ENCODE measurements at regions not wholly inside any gene's neighbourhood (a gene's known extent, or its start where the extent isn't known, plus 50 kb on each side); places are given as distances from the start of the nearest gene placed in this dataset.

DNA sequence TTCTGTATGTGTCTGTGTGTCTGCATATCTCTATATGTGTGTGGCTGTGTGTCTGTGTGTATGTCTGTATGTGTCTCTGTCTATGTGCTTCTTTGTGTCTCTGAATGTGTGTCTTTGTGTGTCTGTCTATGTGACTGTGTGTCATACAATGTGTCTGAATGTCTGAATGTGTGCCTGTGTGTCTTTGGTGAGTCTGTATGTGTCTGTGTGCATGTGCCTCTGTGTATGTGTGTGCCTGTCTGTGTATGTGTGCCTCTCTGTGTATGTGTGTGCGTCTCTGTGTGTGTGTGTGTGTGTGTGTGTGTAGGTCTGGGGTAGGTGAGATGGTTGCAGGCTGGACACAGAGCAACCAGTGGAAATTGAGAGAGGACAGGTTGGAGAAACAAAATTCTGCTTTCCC lies 435.3 kb downstream of the ARHGEF28 start:
- Mint-ChIP-seq H3K4me1 (ENCODE audit: unreplicated experiment) (peaks cover 12% of the 10 kb centered on the region), H3K27ac (no peak overlapping the region), H3K9me3 (peaks cover 4% of the 10 kb centered on the region), H3K4me3 (no peak overlapping the region), H3K36me3 (no peaks in the 10 kb centered on the region), H3K27me3 (no peaks in the 10 kb centered on the region)
- no peak for TF ChIP-seq CTCF (conservative IDR thresholded peaks at IDR 0.05)
- no peak for DNase-seq (ENCODE audit: extremely low spot score, unreplicated experiment)

- peaks cover 25% of the 10 kb centered on the region for H3K4me1 Mint-ChIP-seq (ENCODE audit: unreplicated experiment)
- H3K27me3 Mint-ChIP-seq: no peaks in the 10 kb centered on the region
- H3K4me3 Mint-ChIP-seq: no peak overlapping the region
- peaks cover 4% of the 10 kb centered on the region for H3K9me3 Mint-ChIP-seq
- H3K27ac Mint-ChIP-seq: no peak overlapping the region
- H3K36me3 Mint-ChIP-seq: no peaks in the 10 kb centered on the region
- DNase-seq (ENCODE audit: extremely low spot score, unreplicated experiment): no peak
- TF ChIP-seq CTCF (conservative IDR thresholded peaks at IDR 0.05): no peak
Measured at GRCh38 chr5:74059706-74060105, 433.7 kb downstream of the ARHGEF28 start.

- DNase-seq (ENCODE audit: extremely low spot score, unreplicated experiment): no peak
- Mint-ChIP-seq H3K36me3 (no peaks in the 10 kb centered on the region), H3K4me1 (ENCODE audit: unreplicated experiment) (peaks cover 28% of the 10 kb centered on the region), H3K27me3 (peaks cover 3% of the 10 kb centered on the region), H3K9me3 (peaks cover 7% of the 10 kb centered on the region), H3K27ac (no peak overlapping the region), H3K4me3 (no peak overlapping the region)
- peak; percentile 60 for TF ChIP-seq CTCF (conservative IDR thresholded peaks at IDR 0.05)
Measured at GRCh38 chr5:74056789-74057164, 430.8 kb downstream of the ARHGEF28 start.

DNA sequence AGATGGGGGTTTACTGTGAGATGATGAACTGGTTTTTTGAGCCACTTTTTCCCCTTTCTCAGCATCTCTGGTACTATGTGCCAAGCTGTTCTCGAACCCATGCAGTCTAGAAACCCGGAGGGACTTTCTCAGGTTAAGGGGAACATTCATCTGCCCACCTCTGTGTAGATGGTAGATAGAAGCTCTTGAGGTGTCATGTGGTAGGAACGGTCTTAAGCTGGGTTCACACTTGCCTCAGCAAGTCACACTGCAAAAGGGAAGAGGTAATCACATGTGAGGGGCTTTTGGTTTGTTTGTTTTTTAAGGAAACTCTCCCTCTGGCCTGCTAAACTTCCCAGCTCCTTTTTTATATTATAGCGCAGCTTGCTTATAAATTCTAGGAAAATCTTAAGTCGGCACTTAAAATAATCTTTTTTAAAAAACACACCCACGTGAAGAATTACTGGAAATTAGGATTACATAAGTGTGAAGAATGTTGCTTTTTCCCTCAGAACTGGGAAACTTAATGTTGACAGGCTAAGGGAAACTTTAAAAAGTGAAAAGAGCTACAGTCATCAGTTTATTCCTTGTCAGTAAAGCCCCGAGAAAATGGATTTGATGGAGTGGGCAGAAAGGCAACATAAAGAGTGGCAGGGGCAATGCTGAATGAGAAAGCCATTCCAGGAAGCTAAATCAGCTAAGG lies 430.3 kb downstream of the ARHGEF28 start:
- no peak overlapping the region for H3K4me3 Mint-ChIP-seq
- H3K4me1 Mint-ChIP-seq (ENCODE audit: unreplicated experiment): peaks cover 28% of the 10 kb centered on the region
- DNase-seq (ENCODE audit: extremely low spot score, unreplicated experiment): no peak
- no peaks in the 10 kb centered on the region for H3K36me3 Mint-ChIP-seq
- H3K27ac Mint-ChIP-seq: no peak overlapping the region
- TF ChIP-seq CTCF (conservative IDR thresholded peaks at IDR 0.05): no peak
- peaks cover 3% of the 10 kb centered on the region for H3K27me3 Mint-ChIP-seq
- H3K9me3 Mint-ChIP-seq: peaks cover 7% of the 10 kb centered on the region

- H3K4me3 Mint-ChIP-seq: peak overlapping the region; percentile 22
- DNase-seq (ENCODE audit: extremely low spot score, unreplicated experiment): no peak
- H3K9me3 Mint-ChIP-seq: peaks cover 7% of the 10 kb centered on the region
- TF ChIP-seq CTCF (conservative IDR thresholded peaks at IDR 0.05): no peak
- H3K27ac Mint-ChIP-seq: no peak overlapping the region
- H3K4me1 Mint-ChIP-seq (ENCODE audit: unreplicated experiment): peaks cover 34% of the 10 kb centered on the region
- H3K36me3 Mint-ChIP-seq: no peaks in the 10 kb centered on the region
- H3K27me3 Mint-ChIP-seq: peaks cover 3% of the 10 kb centered on the region
Measured at GRCh38 chr5:74055486-74056106, 429.6 kb downstream of the ARHGEF28 start.

All from type B pancreatic cell (in vitro differentiated cells).